ENCODE measurements at regions not wholly inside any gene's neighbourhood (a gene's known extent, or its start where the extent isn't known, plus 50 kb on each side); places are given as distances from the start of the nearest gene placed in this dataset.

DNA sequence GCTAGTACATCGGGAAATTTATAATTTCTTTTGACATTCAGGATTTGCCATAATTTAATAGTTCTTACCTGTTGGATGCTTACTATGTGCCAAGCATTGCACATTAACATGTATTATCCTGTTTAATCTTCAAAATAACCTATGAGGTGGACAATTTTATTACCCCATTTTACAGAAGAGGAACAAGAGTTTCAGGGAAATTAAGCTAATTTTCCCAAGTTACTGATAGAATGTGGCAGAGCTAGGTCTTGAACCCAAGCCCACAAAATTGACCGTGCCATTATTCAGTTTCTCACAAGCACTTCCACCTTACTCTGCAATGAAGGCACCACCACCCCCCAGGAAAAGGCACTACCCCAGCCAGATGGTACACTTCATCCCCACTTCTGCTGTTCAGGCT, 161.1 kb upstream of the PLEKHG7 start:
- TF ChIP-seq, protein P1, sequence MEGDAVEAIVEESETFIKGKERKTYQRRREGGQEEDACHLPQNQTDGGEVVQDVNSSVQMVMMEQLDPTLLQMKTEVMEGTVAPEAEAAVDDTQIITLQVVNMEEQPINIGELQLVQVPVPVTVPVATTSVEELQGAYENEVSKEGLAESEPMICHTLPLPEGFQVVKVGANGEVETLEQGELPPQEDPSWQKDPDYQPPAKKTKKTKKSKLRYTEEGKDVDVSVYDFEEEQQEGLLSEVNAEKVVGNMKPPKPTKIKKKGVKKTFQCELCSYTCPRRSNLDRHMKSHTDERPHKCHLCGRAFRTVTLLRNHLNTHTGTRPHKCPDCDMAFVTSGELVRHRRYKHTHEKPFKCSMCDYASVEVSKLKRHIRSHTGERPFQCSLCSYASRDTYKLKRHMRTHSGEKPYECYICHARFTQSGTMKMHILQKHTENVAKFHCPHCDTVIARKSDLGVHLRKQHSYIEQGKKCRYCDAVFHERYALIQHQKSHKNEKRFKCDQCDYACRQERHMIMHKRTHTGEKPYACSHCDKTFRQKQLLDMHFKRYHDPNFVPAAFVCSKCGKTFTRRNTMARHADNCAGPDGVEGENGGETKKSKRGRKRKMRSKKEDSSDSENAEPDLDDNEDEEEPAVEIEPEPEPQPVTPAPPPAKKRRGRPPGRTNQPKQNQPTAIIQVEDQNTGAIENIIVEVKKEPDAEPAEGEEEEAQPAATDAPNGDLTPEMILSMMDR (IDR thresholded peaks at IDR 0.05), result no peak
- TF ChIP-seq EZH2 (IDR thresholded peaks at IDR 0.05), result no peak

Measured in neural progenitor cell (in vitro differentiated cells).